NCI-H2227 (cell line): ENCODE measurements at regions not wholly inside any gene's neighbourhood (a gene's known extent, or its start where the extent isn't known, plus 50 kb on each side); places are given as distances from the start of the nearest gene placed in this dataset.

Experiments used
- DNase-seq: peaks from one replicate; lab custom pipeline; 2025; ENCODE audit not compliant: unreplicated experiment; lab: John Stamatoyannopoulos, UW

- DNase-seq: no peak
Observed at GRCh38 chr12:3972576-3972975, 99.4 kb upstream of the PARP11 start.

GRCh38 chr12:3968523-3968922 is 95.3 kb upstream of the PARP11 start:
- DNase-seq: no peak

DNA sequence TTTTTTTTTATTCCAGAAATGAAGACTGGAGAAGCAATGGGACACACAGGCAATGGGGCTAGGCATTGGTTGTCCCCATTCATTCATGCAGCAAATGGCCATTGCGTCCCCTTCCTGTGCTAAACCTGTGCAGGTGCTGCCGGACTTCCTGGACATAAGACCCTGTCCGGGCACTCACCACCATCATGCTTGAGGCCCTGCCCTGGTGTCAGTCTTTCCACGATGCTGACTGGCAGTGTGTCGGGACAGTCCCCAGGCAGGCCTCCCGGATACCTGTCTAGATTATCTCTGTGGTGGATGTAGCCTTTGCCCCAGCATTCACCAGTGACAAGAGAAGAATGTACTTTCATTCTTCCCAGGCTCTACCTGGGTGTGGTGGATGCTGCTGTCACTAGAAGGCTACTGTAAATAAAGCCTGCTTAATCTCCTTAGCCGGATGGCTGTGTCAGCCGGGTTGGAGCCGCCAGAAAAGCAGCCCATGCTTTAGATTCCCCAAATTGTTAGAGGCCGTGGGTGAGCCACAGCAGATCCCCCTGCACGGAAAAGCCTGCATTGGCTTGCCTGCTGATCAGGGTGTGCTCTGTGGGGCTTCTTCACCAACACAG is 94.5 kb upstream of the PARP11 start:
- no peak for DNase-seq

- no peak for DNase-seq
Observed at GRCh38 chr12:3966376-3966775, 93.2 kb upstream of the PARP11 start.

DNA sequence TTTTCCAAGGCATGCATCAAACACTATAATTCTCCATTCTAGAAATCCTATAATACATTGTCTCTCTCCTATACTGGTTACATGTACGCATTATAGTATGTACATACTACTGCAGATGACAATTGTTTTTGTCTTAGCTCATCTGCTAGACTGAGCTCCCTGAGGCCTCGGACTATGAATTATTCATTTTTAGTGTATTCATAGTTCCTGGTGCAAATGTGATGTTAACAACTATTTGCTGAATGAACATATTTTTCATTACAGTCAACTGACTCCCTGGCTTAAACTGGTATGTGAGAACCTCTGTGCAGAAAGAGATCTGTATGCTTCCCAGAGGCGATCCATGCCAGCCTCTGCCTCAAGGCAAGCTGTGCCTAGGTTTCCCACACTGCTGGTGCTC is 91.8 kb upstream of the PARP11 start:
- DNase-seq: no peak

DNA sequence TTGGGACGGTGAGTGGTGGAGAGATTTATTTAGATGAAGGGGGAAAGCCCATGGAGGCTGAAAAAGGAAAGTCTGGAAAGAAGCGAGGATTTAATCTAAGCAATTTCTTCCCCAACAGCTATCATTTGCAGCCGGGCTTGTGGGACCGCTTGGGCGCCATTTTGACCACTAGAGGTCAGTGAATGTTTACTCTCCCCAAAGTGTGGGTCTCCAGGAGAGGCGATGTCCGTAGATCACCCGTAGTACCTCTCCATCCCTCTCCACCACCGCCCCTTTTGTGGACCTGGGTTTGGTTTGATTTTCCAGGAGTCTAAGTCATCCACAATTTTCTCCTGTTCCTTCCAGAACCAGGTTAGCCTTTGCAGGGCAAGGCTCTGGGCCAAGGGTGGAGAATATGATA is 91.2 kb upstream of the PARP11 start:
- DNase-seq: no peak

DNA sequence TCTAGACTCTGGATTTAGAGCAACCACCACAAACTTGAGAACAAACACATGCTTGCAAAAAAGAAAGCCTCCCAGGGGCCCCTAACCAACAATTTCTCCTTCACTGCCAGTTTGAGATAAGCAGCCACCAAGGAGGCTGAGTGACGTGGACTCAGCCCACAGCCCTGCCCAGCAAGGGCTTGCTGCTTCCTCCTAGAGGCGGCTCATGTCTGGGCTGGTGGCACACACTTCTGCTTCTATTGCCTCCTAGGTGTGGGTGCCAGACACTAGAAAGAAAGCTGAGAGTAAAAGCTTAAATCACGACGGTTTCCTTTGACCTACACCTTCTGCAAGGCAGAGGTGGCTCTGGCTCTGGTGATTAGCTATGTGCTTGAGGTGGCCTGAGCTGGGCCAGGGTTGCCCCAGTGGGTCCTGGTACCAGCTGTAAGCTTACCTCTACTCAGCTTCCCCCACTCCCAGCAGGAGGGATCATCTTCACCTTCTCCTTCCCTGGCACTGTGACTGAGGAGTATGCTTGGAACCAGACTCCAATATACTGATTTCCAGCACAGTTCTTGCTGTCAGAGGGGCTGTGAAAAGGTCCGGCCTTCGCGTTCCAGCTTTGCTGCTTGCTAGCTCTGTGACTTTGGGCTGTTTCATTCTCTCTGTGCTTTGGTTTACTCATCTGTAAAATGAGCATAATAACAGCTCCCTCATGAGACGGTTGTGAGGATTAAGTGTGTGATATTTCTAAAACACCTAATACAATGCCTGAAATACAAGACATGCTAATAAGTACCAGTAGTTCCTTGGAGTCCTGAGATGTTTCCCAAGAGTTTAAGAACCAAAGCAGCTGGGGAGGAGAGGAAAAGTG is 89.7 kb upstream of the PARP11 start:
- no peak for DNase-seq

DNA sequence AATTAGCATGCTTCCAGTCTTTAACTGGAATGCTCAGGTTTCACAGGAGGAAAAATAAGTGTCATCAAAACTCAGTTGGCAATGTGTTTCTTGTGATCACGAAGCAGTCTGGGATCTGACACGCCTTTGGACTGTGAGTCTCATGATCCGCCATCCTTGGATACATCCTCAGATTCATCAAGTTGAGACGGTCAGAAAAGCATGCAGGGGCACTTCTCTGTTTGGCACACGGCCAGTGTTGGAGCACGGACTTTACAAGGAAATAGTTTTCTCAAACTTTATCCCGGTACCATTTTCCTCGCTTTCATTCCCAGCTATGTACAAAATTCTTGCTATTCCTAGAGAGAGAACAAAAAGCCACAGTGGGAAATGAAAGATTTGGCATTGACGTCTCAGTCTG is 88.4 kb upstream of the PARP11 start:
- no peak for DNase-seq

DNA sequence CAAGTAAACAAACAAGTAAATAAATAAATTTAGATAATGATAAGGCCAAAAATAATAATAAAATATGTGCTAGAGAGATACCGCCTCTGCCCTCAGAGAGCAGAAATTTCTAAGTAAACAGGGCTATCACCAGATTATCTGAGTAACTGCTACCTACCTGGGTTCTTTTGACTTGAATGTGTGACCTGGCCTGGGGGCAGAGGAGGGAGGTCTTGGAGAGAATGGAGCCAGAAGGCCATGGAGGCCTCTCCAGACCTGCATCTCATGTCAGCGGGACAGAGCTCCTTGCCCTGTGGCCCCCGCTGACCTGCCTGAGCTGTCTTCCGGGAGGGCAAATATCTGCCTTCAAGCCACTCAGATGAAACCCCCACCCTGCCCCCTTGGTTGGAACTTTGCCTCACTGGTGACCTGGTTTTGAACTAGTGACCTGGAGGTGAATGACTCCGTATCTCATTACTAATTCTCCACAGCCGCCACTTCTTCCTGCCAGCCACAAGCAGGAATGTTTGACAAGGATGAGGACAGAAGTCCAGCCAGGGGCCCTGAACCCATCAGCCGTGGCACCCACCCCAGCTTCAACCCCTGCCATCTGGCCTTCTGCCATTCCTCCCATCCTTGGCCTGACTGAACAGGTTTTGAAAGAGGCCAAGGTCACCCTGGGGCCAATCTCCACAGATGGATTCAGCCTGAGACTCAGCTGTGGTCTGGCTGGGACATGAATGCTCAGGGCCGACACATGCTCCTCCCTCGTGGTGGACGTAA is 86.8 kb upstream of the PARP11 start:
- no peak for DNase-seq

GRCh38 chr12:3958534-3958933 is 85.3 kb upstream of the PARP11 start:
- DNase-seq: no peak

DNA sequence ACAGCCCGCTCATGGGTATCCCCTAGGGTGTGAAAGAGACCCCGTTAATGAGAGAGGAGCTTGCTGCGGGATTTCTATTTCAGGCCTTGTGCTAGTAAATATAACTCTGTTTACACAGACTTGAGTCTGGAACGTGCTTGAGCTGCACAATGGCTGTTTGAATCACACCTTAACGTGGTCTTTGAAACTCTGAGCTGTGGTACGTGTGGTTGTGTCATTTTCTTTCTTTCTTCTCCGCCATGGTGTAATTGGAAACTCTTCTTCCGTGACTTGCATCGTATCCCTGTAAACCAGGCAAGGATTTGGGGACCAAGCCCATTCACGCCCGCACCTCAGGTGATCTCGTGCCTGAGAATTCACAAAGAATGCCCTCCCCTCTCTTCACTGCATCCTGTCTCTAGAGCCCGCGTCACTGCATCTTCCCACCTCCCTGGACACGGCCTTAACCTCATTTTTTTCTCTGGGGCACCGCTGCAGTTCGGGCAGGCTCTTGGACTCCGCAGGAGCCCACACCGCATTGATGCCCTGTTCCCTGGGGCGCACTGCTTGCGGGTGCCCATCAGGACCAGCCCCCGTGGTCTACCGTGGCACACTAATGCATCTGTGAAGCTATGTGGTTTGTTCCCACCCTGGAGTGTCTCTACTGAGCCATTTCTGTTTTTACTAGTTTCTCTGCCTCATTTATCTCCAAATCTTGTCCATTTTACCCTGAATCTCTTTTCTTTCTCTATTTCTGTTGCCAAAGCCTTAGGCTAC is 78.4 kb upstream of the PARP11 start:
- no peak for DNase-seq

- no peak for DNase-seq
Observed at GRCh38 chr12:3950714-3951320, 77.6 kb upstream of the PARP11 start.

DNA sequence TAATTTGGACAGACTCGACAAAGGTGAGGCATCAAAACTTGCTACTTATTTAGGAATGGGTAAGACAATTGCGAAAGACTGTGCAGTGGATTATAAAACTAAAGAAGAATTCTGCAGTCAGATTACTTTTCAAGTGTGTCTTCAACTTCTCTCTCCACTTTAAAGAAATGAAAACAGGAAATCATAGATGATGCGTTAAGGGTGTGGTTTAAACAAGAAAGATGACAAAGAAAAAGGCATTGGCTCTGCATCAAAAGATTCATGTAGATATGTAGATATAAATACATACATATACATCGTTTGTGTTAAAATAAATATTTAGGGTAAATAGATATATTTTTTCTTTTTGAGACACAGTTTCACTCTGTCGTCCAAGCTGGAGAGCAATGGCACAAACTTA is 74.6 kb upstream of the PARP11 start:
- no peak for DNase-seq

GRCh38 chr12:3945671-3946070 is 72.5 kb upstream of the PARP11 start:
- DNase-seq: no peak

- no peak for DNase-seq
Observed at GRCh38 chr12:3944620-3945019, 71.4 kb upstream of the PARP11 start.

- DNase-seq: no peak
Observed at GRCh38 chr12:3938042-3938544, 64.9 kb upstream of the PARP11 start.

- no peak for DNase-seq
Observed at GRCh38 chr12:3935078-3935477, 61.9 kb upstream of the PARP11 start.

- no peak for DNase-seq
Observed at GRCh38 chr12:3933819-3934192, 60.6 kb upstream of the PARP11 start.

- DNase-seq: no peak
Observed at GRCh38 chr12:3933074-3933818, 60.0 kb upstream of the PARP11 start.

- no peak for DNase-seq
Observed at GRCh38 chr12:3931776-3932175, 58.6 kb upstream of the PARP11 start.
